ENCODE measurements at regions not wholly inside any gene's neighbourhood (a gene's known extent, or its start where the extent isn't known, plus 50 kb on each side); places are given as distances from the start of the nearest gene placed in this dataset.
"Not testable (repeated sequence)": the region's sequence is repeated elsewhere in the genome, so short reads cannot be mapped to it uniquely, and the experiment has no call there.

- DNase-seq (ENCODE audit: low spot score) = no peak
- TF ChIP-seq CTCF (IDR thresholded peaks at IDR 0.05; ENCODE audit: extremely low read depth, missing control alignments) = no peak
Measured at GRCh38 chr5:91494447-91494996, 111.4 kb upstream of the ARRDC3 start.

- TF ChIP-seq CTCF (IDR thresholded peaks at IDR 0.05; ENCODE audit: extremely low read depth, missing control alignments) = no peak
- no peak for DNase-seq (ENCODE audit: low spot score)
Measured at GRCh38 chr5:91493086-91493485, 110.0 kb upstream of the ARRDC3 start.

GRCh38 chr5:91491229-91491628, 108.1 kb upstream of the ARRDC3 start:
- no peak for DNase-seq (ENCODE audit: low spot score)
- TF ChIP-seq CTCF (IDR thresholded peaks at IDR 0.05; ENCODE audit: extremely low read depth, missing control alignments) = no peak

GRCh38 chr5:91490316-91490715, 107.2 kb upstream of the ARRDC3 start:
- no peak for TF ChIP-seq CTCF (IDR thresholded peaks at IDR 0.05; ENCODE audit: extremely low read depth, missing control alignments)
- no peak for DNase-seq (ENCODE audit: low spot score)

- TF ChIP-seq CTCF (IDR thresholded peaks at IDR 0.05; ENCODE audit: extremely low read depth, missing control alignments) = no peak
- DNase-seq (ENCODE audit: low spot score) = no peak
Measured at GRCh38 chr5:91487420-91487819, 104.3 kb upstream of the ARRDC3 start.

- TF ChIP-seq CTCF (IDR thresholded peaks at IDR 0.05; ENCODE audit: extremely low read depth, missing control alignments) = no peak
- DNase-seq (ENCODE audit: low spot score) = no peak
Measured at GRCh38 chr5:91486638-91487037, 103.5 kb upstream of the ARRDC3 start.

- TF ChIP-seq CTCF (IDR thresholded peaks at IDR 0.05; ENCODE audit: extremely low read depth, missing control alignments) = no peak
- DNase-seq (ENCODE audit: low spot score) = no peak
Measured at GRCh38 chr5:91484662-91485061, 101.5 kb upstream of the ARRDC3 start.

- DNase-seq (ENCODE audit: low spot score) = not testable (repeated sequence)
Measured at GRCh38 chr5:91479376-91479775, 96.3 kb upstream of the ARRDC3 start.

Data from GM20000 (cell line).